ENCODE measurements at regions not wholly inside any gene's neighbourhood (a gene's known extent, or its start where the extent isn't known, plus 50 kb on each side); places are given as distances from the start of the nearest gene placed in this dataset.

GRCh38 chr6:19009769-19010168 lies 622.6 kb downstream of the RNF144B start:
- Histone ChIP-seq H3K4me3 (no peak overlapping the region), H3K9ac (ENCODE audit: insufficient read depth in 1 of 2, low read depth in 2 of 2, low read length in 2 of 2) (no peak overlapping the region), H3K4me1 (replicated peaks in 1 of 2; ENCODE audit: control insufficient read depth in 2 of 2, insufficient read depth in 2 of 2, low read length in 2 of 2) (no peaks in the 10 kb centered on the region), H3K79me2 (ENCODE audit: control insufficient read depth, insufficient read depth, low read length) (no peaks in the 10 kb centered on the region), H3K27me3 (ENCODE audit: control insufficient read depth in 2 of 2, insufficient read depth in 2 of 2, low read length in 2 of 2) (no peaks in the 10 kb centered on the region), H3K27ac (ENCODE audit: extremely low read depth, low read depth, low read length) (no peak overlapping the region), H2AFZ (ENCODE audit: low read depth, low read length) (no peak overlapping the region), H3K36me3 (ENCODE audit: control insufficient read depth, insufficient read depth, low read length) (no peaks in the 10 kb centered on the region), H4K20me1 (replicated peaks; ENCODE audit: control insufficient read depth, insufficient read depth, low read length) (no peaks in the 10 kb centered on the region), H3K9me3 (replicated peaks; ENCODE audit: control insufficient read depth, insufficient read depth, low read depth, low read length) (no peaks in the 10 kb centered on the region), H3K4me2 (ENCODE audit: insufficient read depth, low read length) (no peak overlapping the region), H3K9me1 (ENCODE audit: control insufficient read depth, insufficient read depth, low read length) (no peaks in the 10 kb centered on the region)
- TF ChIP-seq HDAC8 (tag; IDR thresholded peaks at IDR 0.05) (no peak), SRSF1 (IDR thresholded peaks at IDR 0.05; ENCODE audit: low read depth, low read length) (no peak), NFE2L1 (tag; IDR thresholded peaks at IDR 0.05; ENCODE audit: borderline replicate concordance, low read depth) (no peak), BMI1 (IDR thresholded peaks at IDR 0.05; ENCODE audit: low read length) (no peak), ZNF77 (CRISPR knock-in tag; IDR thresholded peaks at IDR 0.05) (no peak), GATAD2A (IDR thresholded peaks at IDR 0.05) (no peak), HMGN3 (IDR thresholded peaks at IDR 0.05; ENCODE audit: borderline replicate concordance, extremely low read depth, insufficient read length, low read depth, low read length) (no peak), ESRRB (CRISPR knock-in tag; IDR thresholded peaks at IDR 0.05; ENCODE audit: borderline replicate concordance) (no peak), POLR2H (tag; IDR thresholded peaks at IDR 0.05; ENCODE audit: low read depth) (no peak), CBFA2T2 (conservative IDR thresholded peaks at IDR 0.05) (no peak), E2F8 (IDR thresholded peaks at IDR 0.05; ENCODE audit: low read depth, partially characterized antibody) (no peak), ETS2 (tag; IDR thresholded peaks at IDR 0.05; ENCODE audit: borderline replicate concordance, poor library complexity, severe bottlenecking) (no peak), SRSF7 (optimal IDR thresholded peaks at IDR 0.05; ENCODE audit: low read depth, low read length) (no peak), ZKSCAN3 (CRISPR knock-in tag; IDR thresholded peaks at IDR 0.05) (no peak), PML (IDR thresholded peaks at IDR 0.05; ENCODE audit: low read length) (no peak), VEZF1 (CRISPR knock-in tag; IDR thresholded peaks at IDR 0.05) (no peak), ZNF134 (CRISPR knock-in tag; conservative IDR thresholded peaks at IDR 0.05) (no peak)
- intact Hi-C loops (cut with micrococcal nuclease): no loop called here
- whole genome bisulfite sequencing (ENCODE audit: insufficient coverage, low coverage, missing lambda C conversion rate): 0% methylated on average over 3 of the region's 3 CpGs
- BruUV-seq (replicated peaks): no TSS peak
- ATAC-seq (no peak), DNase-seq (ENCODE audit: extremely low read depth in 1 of 4, low spot score in 3 of 4) (no peak), FAIRE-seq (no peak)
- in situ Hi-C loops (cut with MboI): no loop called here
- POLR2A ChIA-PET: no interaction called here
- CTCF ChIA-PET (ENCODE audit: low intra/inter-chr PET ratio): no interaction called here
